Mucosa of descending colon (tissue), 3 donors: ENCODE measurements at regions not wholly inside any gene's neighbourhood (a gene's known extent, or its start where the extent isn't known, plus 50 kb on each side); places are given as distances from the start of the nearest gene placed in this dataset.

Experiments
- ATAC-seq: fragments of 200-7000 bp; cut with Tn5 transposase; one replicate; pipeline ENCODE4 v1.9.1; 2020; ENCODE audit warnings: mild to moderate bottlenecking, moderate library complexity
- DNase-seq, 3 donors: peaks; one replicate each; pipeline ENCODE4 v3.0.0-alpha.2; 2020
- H3K36me3 ChIP-seq: fragments of 200-600 bp; one replicate; pipeline ENCODE4 v1.8.0; 2021; ENCODE audit warnings: low read depth, mild to moderate bottlenecking
- H3K4me1 ChIP-seq: fragments of 200-600 bp; one replicate; pipeline ENCODE4 v1.8.0; 2021; ENCODE audit warnings: low read depth, mild to moderate bottlenecking
- H3K4me3 ChIP-seq: fragments of 200-600 bp; one replicate; pipeline ENCODE4 v1.8.0; 2021; ENCODE audit warnings: mild to moderate bottlenecking
- H3K9me3 ChIP-seq: fragments of 200-600 bp; one replicate; pipeline ENCODE4 v1.8.0; 2021; ENCODE audit warnings: mild to moderate bottlenecking
- intact Hi-C, 2 donors: fragments of 100-400 bp; cut with DNase I in 1 of 2; cut with micrococcal nuclease in 1 of 2; formaldehyde crosslinking; loops; one replicate each; pipeline versions ENCODE4 v1.11.0 to v1.11.1; 2022; cut with DNase I, micrococcal nuclease
- TF ChIP-seq, protein P1 (sequence below): fragments of 200-600 bp; IDR thresholded peaks from one replicate; pipeline ENCODE4 v1.8.0; 2022; ENCODE audit warnings: antibody characterized with exemption, mild to moderate bottlenecking
- donor health status: DM: no; HTN: no; CAD: no; lungs with moderate emphysema.
- donor health status: DM: no; HTN: no; CAD: no.
- donor health status: DM: no; HTN: yes; CAD: no.

- Histone ChIP-seq H3K9me3 (no peaks in the 10 kb centered on the region), H3K4me3 (no peak overlapping the region), H3K4me1 (no peaks in the 10 kb centered on the region), H3K36me3 (no peaks in the 10 kb centered on the region)
- DNase-seq (no peak), ATAC-seq (no peak)
- intact Hi-C loops: no loop called here
- TF ChIP-seq, protein P1, sequence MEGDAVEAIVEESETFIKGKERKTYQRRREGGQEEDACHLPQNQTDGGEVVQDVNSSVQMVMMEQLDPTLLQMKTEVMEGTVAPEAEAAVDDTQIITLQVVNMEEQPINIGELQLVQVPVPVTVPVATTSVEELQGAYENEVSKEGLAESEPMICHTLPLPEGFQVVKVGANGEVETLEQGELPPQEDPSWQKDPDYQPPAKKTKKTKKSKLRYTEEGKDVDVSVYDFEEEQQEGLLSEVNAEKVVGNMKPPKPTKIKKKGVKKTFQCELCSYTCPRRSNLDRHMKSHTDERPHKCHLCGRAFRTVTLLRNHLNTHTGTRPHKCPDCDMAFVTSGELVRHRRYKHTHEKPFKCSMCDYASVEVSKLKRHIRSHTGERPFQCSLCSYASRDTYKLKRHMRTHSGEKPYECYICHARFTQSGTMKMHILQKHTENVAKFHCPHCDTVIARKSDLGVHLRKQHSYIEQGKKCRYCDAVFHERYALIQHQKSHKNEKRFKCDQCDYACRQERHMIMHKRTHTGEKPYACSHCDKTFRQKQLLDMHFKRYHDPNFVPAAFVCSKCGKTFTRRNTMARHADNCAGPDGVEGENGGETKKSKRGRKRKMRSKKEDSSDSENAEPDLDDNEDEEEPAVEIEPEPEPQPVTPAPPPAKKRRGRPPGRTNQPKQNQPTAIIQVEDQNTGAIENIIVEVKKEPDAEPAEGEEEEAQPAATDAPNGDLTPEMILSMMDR: no peak
Measured at GRCh38 chr22:47631571-47632102, 869.2 kb downstream of the TBC1D22A start.

DNA sequence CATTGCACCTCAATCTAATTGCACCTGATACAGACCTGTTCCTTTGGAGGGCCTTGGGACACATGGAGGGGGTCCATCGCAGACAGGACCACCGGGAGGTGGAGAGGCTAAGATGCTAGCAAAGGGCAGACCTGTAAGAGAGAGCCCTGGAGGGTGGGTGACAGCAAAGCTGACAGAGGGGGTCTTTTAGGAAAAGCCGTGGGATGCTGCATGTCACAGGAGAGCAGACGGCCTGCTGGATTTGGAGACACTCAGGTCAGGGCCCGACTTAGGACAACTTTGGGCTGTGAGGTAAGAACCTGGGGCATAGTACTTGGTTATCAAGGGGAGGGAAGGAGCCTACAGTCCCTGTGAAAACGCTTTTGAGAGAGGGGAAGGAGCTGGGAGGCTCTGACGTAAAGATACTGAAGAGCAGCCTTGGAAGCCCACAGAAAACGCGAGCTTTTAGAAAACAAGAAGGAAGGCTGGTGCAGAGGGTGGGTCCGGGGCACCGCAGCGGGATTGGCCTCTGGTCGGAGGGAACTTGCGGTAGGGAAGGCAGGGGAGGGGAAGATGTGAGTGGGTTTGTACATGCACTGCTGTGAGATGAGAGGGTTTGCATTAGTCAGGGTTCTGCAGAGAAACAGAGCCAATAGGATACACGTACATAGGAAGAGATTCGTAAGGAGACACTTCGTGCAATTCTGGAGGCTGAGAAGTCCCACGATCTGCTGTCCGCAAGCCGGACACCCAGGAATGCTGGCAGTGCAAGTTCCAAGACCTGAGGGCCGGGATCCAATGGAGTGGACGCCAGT is 868.5 kb downstream of the TBC1D22A start:
- Histone ChIP-seq H3K36me3 (no peaks in the 10 kb centered on the region), H3K4me3 (no peak overlapping the region), H3K9me3 (no peaks in the 10 kb centered on the region), H3K4me1 (no peaks in the 10 kb centered on the region)
- DNase-seq (no peak), ATAC-seq (no peak)
- intact Hi-C loops: no loop called here
- TF ChIP-seq, protein P1: no peak

- no peaks in the 10 kb centered on the region for H3K36me3 ChIP-seq
- no peaks in the 10 kb centered on the region for H3K9me3 ChIP-seq
- H3K4me3 ChIP-seq: no peak overlapping the region
- intact Hi-C loops: no loop called here
- no peaks in the 10 kb centered on the region for H3K4me1 ChIP-seq
- no peak for DNase-seq
- ATAC-seq: no peak
- TF ChIP-seq, protein P1: no peak
Measured at GRCh38 chr22:47629791-47630655, 867.6 kb downstream of the TBC1D22A start.

- DNase-seq (no peak), ATAC-seq (no peak)
- no peaks in the 10 kb centered on the region for H3K36me3 ChIP-seq
- H3K4me3 ChIP-seq: no peak overlapping the region
- H3K9me3 ChIP-seq: no peaks in the 10 kb centered on the region
- H3K4me1 ChIP-seq: no peaks in the 10 kb centered on the region
- TF ChIP-seq, protein P1: no peak
- intact Hi-C loops: no loop called here
Measured at GRCh38 chr22:47629273-47629711, 866.8 kb downstream of the TBC1D22A start.

DNA sequence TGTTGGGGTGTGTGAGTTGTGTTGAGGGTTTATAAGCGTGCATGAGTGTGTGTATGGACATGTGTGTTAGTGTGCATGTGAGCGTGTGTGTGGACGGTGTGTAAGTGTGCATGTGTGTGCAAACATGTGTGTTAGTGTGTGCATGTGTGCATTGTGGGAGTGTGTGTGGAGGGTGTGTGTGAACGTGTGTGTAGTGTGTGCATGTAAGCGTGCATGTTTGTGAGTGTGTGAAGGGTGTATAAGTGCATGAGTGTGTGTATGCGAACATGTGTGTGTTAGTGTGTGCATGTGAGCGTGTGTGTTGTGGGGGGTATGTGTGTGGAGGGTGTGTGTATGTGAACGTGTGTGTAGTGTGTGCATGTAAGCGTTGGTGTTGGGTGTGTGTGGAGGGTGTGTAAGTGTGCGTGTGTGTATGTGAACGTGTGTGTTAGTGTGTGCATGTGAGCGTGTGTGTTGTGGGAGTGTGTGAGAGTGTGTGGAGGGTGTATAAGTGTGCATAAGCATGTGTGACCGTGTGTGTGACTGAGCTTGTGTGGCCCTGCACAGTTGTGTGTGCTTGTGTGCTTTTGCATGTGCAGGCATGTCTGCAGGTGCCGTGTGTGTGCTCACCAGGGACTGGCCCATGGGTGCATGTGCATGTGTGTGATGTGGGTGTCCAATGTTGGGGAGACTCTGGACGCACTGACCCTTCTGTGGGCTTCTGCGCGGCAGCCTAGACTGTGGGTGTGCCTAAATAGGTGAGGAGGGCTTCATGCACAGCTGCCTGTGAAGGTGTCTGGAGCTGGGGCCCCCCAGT is 866.2 kb downstream of the TBC1D22A start:
- DNase-seq: no peak
- no peak for ATAC-seq
- no peak overlapping the region for H3K4me3 ChIP-seq
- no peaks in the 10 kb centered on the region for H3K9me3 ChIP-seq
- intact Hi-C loops: no loop called here
- TF ChIP-seq, protein P1: no peak
- H3K36me3 ChIP-seq: no peaks in the 10 kb centered on the region
- H3K4me1 ChIP-seq: no peaks in the 10 kb centered on the region
